Heart left ventricle (tissue), 13 donors: ENCODE measurements at regions not wholly inside any gene's neighbourhood (a gene's known extent, or its start where the extent isn't known, plus 50 kb on each side); places are given as distances from the start of the nearest gene placed in this dataset.

Source experiments
- POLR2A ChIP-seq, 2 donors: fragments of 450-650 bp; IDR thresholded peaks; one replicate each; pipeline ENCODE4 v1.6.1; 2017; ENCODE audit warnings: antibody characterized with exemption in 2 of 2, mild to moderate bottlenecking in 2 of 2, moderate library complexity in 2 of 2
- TF ChIP-seq, protein P1 (sequence below), 12 donors: fragments of 200-600 bp; sonication (generic) in 4 of 12; IDR thresholded peaks; one replicate each; pipeline versions ENCODE4 v1.5.0 to v1.8.0; 2018 to 2022; ENCODE audit warnings: antibody characterized with exemption in 12 of 12, mild to moderate bottlenecking in 5 of 12
- donor health status: ischemic (EF 13 %, LVEDD 7.1; RV severe dilation, severe dysfunction).
- donor health status: DM: no; HTN: yes; CAD: no.
- donor health status: DM: no; HTN: no; CAD: no.
- donor health status: ischemic (EF 25% LVEDD 6.9; RV normal size, moderate dysfunction).
- donor health status: ischemic (EF 25% LVEDD 5.7; RV mildly dilated, moderate dysfunction).
- donor health status: ischemic (EF 35%, LVEDD 5.7; RV mildly dilated, moderate dysfunction).
- donor health status: nonischemic (EF 11% LVEDD 7.7; RV severe dilation, severe dysfunction).
- donor health status: DM: yes; HTN: yes; CAD: no.
- donor health status: PGD.
- donor health status: ischemic (EF 29% LVEDD 5.4; RV normal size, mild dysfunction).
- donor health status: nonischemic (EF 23%, LVEDD 6.1; RV moderate dilation, normal function).

DNA sequence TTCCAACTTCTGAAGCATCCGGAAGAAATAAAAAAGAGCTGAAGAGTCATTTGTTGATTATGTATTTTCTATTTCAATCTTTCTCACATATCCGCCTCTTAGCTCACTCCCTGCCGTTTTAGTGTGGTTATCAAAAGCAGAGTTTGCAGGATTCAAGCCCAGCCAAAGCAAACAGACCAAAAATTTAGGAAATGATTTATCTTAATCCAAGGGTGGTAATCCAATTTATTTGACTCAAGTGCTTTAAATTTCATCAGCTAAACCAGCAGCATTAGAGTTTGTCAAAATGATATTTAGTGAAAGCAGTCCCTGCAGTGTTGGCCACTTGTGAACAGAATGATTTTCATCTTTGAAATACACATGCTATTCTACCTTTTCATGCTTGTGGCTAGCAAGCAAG, 129.3 kb upstream of the CCDC68 start:
- TF ChIP-seq, protein P1, sequence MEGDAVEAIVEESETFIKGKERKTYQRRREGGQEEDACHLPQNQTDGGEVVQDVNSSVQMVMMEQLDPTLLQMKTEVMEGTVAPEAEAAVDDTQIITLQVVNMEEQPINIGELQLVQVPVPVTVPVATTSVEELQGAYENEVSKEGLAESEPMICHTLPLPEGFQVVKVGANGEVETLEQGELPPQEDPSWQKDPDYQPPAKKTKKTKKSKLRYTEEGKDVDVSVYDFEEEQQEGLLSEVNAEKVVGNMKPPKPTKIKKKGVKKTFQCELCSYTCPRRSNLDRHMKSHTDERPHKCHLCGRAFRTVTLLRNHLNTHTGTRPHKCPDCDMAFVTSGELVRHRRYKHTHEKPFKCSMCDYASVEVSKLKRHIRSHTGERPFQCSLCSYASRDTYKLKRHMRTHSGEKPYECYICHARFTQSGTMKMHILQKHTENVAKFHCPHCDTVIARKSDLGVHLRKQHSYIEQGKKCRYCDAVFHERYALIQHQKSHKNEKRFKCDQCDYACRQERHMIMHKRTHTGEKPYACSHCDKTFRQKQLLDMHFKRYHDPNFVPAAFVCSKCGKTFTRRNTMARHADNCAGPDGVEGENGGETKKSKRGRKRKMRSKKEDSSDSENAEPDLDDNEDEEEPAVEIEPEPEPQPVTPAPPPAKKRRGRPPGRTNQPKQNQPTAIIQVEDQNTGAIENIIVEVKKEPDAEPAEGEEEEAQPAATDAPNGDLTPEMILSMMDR (IDR thresholded peaks at IDR 0.05) = no peak
- no peak for TF ChIP-seq POLR2A (IDR thresholded peaks at IDR 0.05)
